OCI-LY7 (cell line): ENCODE measurements at regions not wholly inside any gene's neighbourhood (a gene's known extent, or its start where the extent isn't known, plus 50 kb on each side); places are given as distances from the start of the nearest gene placed in this dataset.

Experiments used
- CTCF ChIP-seq: fragments of 200-600 bp; sonication (generic); conservative IDR thresholded peaks from 2 replicates; pipeline ENCODE4 v1.5.1; 2014; ENCODE audit warnings: mild to moderate bottlenecking, antibody characterized with exemption, low read length, moderate library complexity, mixed read lengths
- EZH2phosphoT487 ChIP-seq: fragments of 200-600 bp; sonication (generic); IDR thresholded peaks from 2 replicates; pipeline ENCODE4 v1.6.1; 2018; ENCODE audit warnings: low read depth, borderline replicate concordance, mild to moderate bottlenecking, mixed run types, antibody characterized with exemption, low read length, moderate library complexity, mixed read lengths

DNA sequence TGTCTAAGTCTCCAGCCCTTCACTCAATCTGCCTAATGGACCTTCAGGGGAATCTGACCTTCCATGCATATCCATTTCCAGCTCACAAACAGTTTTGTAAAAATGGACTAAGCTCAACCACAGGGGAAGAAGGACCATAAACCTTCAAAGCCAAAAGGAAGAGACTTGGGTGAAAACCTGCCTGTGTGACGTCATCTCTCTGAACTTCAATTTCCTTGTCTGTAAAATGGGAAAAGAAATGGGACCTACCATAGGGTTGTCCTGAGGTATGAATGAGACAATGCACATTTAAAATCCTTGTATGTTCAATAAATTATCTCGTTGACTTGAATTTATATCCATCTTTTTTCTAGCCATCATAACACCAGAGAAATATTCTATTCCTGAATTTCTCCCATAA is 370.7 kb downstream of the INSC start:
- no peak for TF ChIP-seq CTCF
- TF ChIP-seq EZH2phosphoT487 = no peak
